Skeletal muscle tissue (tissue), 3 donors: ENCODE measurements at regions not wholly inside any gene's neighbourhood (a gene's known extent, or its start where the extent isn't known, plus 50 kb on each side); places are given as distances from the start of the nearest gene placed in this dataset.
"Not testable (repeated sequence)": the region's sequence is repeated elsewhere in the genome, so short reads cannot be mapped to it uniquely, and the experiment has no call there.

Experiments used
- H3K27ac ChIP-seq: one replicate; pipeline ENCODE4 v1.7.0; 2013; ENCODE audit warnings: mild to moderate bottlenecking, low read depth, low read length, inconsistent platforms
- H3K27me3 ChIP-seq, 3 donors: one replicate each; pipeline ENCODE4 v1.7.0; 2013; ENCODE audit warnings: low read length in 3 of 3; ENCODE audit not compliant: control insufficient read depth in 3 of 3, insufficient read depth in 3 of 3
- H3K36me3 ChIP-seq, 3 donors: one replicate each; pipeline ENCODE4 v1.7.0; 2013; ENCODE audit warnings: low read length in 3 of 3; ENCODE audit not compliant: control insufficient read depth in 3 of 3, insufficient read depth in 3 of 3
- H3K4me1 ChIP-seq, 3 donors: one replicate each; pipeline ENCODE4 v1.7.0; 2013; ENCODE audit warnings: low read length in 3 of 3, mild to moderate bottlenecking in 3 of 3; ENCODE audit not compliant: control insufficient read depth in 3 of 3, insufficient read depth in 3 of 3
- H3K4me3 ChIP-seq, 3 donors: one replicate each; pipeline ENCODE4 v1.7.0; 2013; ENCODE audit warnings: low read length in 3 of 3
- H3K9ac ChIP-seq, 3 donors: one replicate each; pipeline ENCODE4 v1.7.0; 2013; ENCODE audit warnings: low read length in 3 of 3, mild to moderate bottlenecking in 3 of 3, moderate library complexity in 2 of 3, low read depth in 1 of 3
- H3K9me3 ChIP-seq, 3 donors: one replicate each; pipeline ENCODE4 v1.7.0; 2013; ENCODE audit warnings: low read length in 3 of 3; ENCODE audit not compliant: control insufficient read depth in 3 of 3
- donor health status: Osteomylitis.

DNA sequence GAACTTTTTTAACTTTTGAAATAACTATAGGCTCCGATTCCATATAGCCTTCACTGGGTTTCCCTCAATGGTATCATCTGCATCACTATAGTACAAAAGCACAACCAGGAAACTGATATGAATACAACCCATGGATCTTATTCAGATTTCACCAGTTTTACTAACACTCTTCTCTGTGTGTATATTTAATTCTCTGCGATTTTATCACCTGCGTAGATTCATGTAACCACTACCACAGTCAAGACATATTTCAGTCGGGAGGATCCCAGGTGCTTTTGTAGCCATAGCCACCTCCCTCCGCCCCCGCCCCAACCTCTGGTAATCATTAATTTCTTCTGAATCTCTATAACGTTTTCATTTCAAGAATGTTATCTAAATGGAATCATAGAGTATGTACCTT lies 82.8 kb upstream of the C7orf33 start:
- Histone ChIP-seq H3K27ac (no peak overlapping the region), H3K9me3 (no peaks in the 10 kb centered on the region), H3K27me3 (peaks cover 0 to 4% (median 0%) of the 10 kb centered on the region in 3 donors), H3K4me1 (no peaks in the 10 kb centered on the region), H3K4me3 (no peak overlapping the region), H3K9ac (no peak overlapping the region), H3K36me3 (no peaks in the 10 kb centered on the region)

DNA sequence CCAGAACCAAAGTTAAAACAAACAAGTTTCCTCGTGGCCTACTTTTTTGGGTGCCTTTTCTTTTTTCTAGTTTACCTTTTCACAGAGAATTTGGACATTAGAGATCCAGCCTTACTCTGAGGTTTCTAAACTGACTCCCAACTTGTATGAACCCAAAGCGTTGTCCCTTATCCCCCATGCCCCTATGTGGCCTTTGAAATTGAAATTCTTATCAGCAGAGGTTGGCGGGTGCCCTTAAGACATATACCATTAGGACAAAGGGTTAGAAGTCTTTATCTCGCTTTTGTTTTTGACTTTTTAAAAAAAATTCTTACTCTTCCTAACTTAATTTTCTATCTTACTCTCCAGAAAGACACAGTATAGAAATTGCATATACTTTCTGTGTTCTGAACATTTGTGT lies 76.3 kb upstream of the C7orf33 start:
- Histone ChIP-seq H3K9me3 (no peaks in the 10 kb centered on the region), H3K27me3 (no peaks in the 10 kb centered on the region), H3K27ac (no peak overlapping the region), H3K9ac (no peak overlapping the region), H3K36me3 (no peaks in the 10 kb centered on the region), H3K4me1 (no peaks in the 10 kb centered on the region), H3K4me3 (no peak overlapping the region)

DNA sequence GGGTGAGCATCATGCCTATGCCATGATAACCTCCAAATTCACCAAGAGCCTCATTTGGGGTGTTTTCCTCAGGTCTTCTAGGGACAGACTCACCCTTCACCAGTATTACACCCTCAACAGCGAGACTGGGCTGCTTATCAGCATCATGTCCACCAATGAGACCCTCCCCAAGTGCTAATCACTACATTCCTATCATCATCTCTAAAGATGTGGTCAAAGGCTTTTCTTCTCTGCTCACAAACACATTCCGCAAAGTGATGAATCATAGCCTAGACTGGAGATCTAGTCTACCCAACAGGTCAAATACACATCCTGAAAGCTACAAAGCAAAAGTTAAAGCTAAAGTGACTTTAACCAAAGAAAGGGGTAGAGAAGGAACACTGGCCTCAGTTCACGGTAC lies 75.3 kb upstream of the C7orf33 start:
- Histone ChIP-seq H3K27me3 (no peaks in the 10 kb centered on the region), H3K27ac (no peak overlapping the region), H3K36me3 (no peaks in the 10 kb centered on the region), H3K4me1 (no peaks in the 10 kb centered on the region), H3K9me3 (no peaks in the 10 kb centered on the region), H3K9ac (no peak overlapping the region), H3K4me3 (no peak overlapping the region)

DNA sequence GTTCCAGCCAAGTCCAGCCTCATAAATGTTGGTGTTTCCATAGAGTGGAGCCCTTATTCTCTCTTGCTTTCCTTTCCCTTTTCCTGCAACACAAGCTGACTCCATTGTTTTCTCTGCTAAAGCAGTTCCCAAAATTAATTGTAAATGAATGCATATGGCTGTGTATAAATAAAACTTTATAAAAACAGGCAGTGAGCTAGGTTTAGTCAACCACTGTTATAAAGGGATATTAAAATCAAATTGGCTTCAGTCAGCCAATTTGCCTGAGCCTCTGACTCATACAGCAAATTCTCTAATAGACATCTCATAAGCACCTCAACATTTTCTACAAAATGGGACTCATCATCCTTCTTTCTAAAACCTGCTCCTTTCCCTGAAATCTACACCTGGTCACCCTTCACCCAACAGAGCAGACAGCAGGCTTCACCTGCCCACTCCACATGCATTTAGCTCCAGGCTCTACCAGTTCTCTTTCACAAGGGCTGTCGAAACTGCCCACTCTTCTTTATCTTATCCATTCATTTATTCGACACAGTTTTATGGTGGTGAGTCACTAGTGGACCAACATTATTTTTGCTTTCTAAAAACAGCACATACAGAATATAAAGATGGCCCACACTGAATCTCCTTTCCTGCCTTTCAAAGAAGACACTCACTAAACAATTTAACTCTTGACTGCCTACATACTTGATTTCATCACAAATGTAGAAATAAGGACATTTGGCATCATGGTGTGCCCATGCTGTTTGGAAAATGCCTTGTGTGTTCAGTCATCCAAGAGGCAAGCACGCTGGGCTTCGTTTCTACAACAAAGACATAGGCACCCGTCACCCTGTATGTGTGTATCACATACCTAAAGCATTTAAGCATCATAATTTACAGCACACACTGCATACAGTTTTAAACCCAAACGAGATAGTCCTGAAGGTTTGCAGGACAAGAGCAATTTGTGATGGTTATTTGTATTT lies 74.6 kb upstream of the C7orf33 start:
- H3K4me3 ChIP-seq, result no peak overlapping the region
- peaks cover 0 to 3% (median 2%) of the 10 kb centered on the region in 3 donors for H3K27me3 ChIP-seq
- H3K27ac ChIP-seq, result no peak overlapping the region
- H3K9ac ChIP-seq, result no peak overlapping the region
- no peaks in the 10 kb centered on the region for H3K4me1 ChIP-seq
- H3K9me3 ChIP-seq, result no peaks in the 10 kb centered on the region
- H3K36me3 ChIP-seq, result no peaks in the 10 kb centered on the region

DNA sequence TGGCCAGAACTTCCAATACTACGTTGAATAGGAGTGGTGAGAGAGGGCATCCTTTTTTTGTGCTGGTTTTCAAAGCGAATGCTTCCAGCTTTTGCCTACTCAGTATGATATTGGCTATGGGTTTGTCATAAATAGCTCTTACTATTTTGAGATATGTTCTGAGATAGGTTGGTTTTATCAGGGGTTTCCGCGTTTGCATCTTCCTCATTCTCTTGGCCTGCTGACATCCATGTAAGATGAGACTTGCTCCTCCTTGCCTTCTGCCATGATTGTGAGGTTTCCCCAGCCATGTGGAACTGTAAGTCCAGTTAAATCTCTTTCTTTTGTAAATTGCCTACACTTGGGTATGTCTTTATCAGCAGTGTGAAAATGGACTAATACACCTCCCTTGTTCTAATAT lies 71.2 kb upstream of the C7orf33 start:
- not testable (repeated sequence) for H3K4me3 ChIP-seq, H3K9ac ChIP-seq, H3K9me3 ChIP-seq, H3K36me3 ChIP-seq, H3K27ac ChIP-seq, H3K27me3 ChIP-seq, H3K4me1 ChIP-seq

DNA sequence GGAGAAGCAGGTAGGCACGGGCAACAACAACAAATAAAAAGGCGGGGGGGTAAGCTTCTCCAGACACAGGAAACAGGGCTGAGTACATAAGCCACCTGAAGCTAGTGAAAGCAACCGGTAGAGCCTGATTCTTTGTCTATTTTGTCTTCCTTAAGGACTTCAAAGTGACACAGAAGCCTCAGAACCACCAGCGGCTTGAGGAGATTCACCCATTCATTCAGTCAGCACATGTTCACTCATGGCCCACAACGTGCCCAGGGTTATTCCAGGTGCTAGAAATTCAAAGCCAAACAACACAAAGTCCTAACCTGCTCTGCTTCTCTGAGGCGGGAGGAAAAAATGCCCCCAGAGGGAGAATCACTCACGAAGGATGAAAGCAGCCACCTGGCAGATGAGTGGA lies 69.3 kb upstream of the C7orf33 start:
- Histone ChIP-seq H3K36me3 (no peaks in the 10 kb centered on the region), H3K4me3 (no peak overlapping the region)

DNA sequence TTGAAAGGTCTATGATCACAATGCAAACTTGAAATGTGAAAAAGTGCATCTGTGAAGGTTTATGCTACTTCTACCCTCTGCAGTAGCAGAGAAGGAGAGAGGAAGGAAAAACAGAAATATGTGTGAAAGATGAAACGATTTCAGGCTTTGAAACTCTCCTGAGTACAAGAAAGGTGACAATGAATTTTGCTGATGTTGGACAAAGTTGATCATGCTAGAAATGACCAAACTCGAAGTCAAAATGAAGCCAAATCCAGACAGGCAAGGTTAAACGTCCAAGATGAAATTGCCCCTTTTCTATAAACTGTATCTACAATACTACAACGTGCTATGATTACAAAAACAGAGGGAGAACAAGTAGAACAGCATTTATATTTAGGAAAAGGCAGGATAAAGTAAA lies 67.0 kb upstream of the C7orf33 start:
- no peak overlapping the region for H3K9ac ChIP-seq
- H3K27me3 ChIP-seq, result peaks cover 3 to 5% (median 4%) of the 10 kb centered on the region in 3 donors

More for the DNA sequence above, 69.3 kb upstream of the C7orf33 start:
- no peaks in the 10 kb centered on the region for H3K9me3 ChIP-seq
- no peaks in the 10 kb centered on the region for H3K4me1 ChIP-seq
- H3K27ac ChIP-seq, result no peak overlapping the region
- H3K9ac ChIP-seq, result no peak overlapping the region
- H3K27me3 ChIP-seq, result peaks cover 3 to 4% (median 3%) of the 10 kb centered on the region in 3 donors

DNA sequence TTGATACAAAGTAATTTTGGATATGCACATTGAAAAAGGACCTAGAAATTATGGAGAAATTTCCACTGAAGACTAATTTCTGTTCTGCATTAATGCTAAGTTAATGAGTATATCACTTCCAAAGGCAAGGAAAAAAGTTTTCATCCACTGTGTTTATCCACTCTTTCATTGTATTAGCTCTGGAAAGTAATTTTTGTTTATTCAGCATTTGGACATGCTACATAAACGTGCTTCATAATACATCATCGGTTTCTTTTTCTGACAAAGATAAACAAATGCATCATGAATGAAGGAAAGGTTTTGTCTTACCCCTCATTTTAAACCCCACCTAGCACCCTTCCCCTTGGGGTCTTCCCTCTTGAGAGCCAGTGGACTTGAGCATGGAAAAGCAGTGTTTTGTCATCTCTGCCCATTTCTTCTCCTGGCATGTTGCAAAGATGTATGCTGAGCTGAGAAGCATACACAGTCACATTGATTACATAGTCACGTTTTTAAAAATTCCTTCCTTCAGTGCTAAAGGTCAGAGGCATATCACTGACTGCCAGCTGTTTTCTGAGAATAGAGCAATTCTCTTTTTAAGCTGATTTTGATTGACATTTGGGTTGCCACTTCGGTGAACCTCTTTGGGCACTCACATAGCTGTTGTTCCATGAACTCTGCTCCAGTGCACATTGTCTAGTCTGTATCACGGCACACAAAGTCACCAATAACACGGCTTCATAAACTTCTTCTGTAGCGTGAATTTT lies 65.9 kb upstream of the C7orf33 start:
- Histone ChIP-seq H3K4me3 (no peak overlapping the region), H3K9ac (no peak overlapping the region), H3K9me3 (no peaks in the 10 kb centered on the region), H3K27me3 (peaks cover 3 to 5% (median 4%) of the 10 kb centered on the region in 3 donors), H3K27ac (no peak overlapping the region), H3K4me1 (no peaks in the 10 kb centered on the region), H3K36me3 (no peaks in the 10 kb centered on the region)

More for the DNA sequence above, 67.0 kb upstream of the C7orf33 start:
- H3K36me3 ChIP-seq, result no peaks in the 10 kb centered on the region
- H3K4me3 ChIP-seq, result no peak overlapping the region
- H3K9me3 ChIP-seq, result no peaks in the 10 kb centered on the region
- H3K27ac ChIP-seq, result no peak overlapping the region
- H3K4me1 ChIP-seq, result no peaks in the 10 kb centered on the region

DNA sequence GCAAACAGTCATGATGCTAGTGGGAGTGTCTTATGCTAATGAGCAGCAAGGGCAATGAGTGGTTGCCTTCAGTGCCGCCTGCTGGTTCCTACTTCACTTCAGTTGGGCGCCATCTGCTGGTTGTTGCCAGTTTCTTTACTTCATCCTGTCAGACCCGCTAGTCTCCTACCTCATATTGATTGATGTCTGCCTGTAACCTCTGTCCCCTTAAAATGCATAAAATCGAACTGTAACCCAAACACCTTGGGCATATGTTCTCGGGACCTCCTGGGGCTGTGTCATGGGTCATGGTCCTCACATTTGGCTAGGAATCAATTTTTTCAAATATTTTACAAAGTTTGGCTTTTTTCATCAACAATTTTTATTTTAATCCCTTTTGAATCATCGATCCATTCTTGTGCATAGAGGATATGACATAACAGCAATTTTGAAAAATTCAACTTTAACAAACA lies 62.8 kb upstream of the C7orf33 start:
- no peak overlapping the region for H3K27ac ChIP-seq
- peaks cover 0 to 2% (median 0%) of the 10 kb centered on the region in 3 donors for H3K27me3 ChIP-seq
- no peak overlapping the region for H3K9ac ChIP-seq
- H3K4me1 ChIP-seq, result no peaks in the 10 kb centered on the region
- H3K36me3 ChIP-seq, result no peaks in the 10 kb centered on the region
- no peaks in the 10 kb centered on the region for H3K9me3 ChIP-seq
- no peak overlapping the region for H3K4me3 ChIP-seq

DNA sequence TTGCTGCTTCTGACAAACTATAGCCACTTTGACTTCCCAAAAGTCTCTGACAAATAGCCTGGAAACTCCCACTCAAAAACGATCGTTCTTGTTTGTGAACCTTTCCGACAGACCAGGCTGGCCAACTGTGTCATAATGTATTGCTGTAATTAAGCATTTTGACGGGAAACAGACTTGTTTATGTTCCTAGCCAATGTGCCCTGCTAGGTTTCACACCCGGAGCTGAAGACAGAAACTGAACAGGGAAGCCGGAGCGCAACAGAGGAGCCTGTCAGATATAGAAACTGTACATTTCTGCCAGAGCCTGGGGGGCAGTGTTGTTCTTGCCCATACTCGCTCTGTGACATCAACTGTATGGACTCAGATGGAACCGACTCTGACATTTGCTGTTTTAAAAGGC lies 55.3 kb upstream of the C7orf33 start:
- no peaks in the 10 kb centered on the region for H3K4me1 ChIP-seq
- H3K27me3 ChIP-seq, result peaks cover 0 to 3% (median 0%) of the 10 kb centered on the region in 3 donors
- no peak overlapping the region for H3K27ac ChIP-seq
- no peaks in the 10 kb centered on the region for H3K36me3 ChIP-seq
- no peak overlapping the region for H3K9ac ChIP-seq
- H3K4me3 ChIP-seq, result no peak overlapping the region
- no peaks in the 10 kb centered on the region for H3K9me3 ChIP-seq
